Mesodermal cell (in vitro differentiated cells): ENCODE measurements at regions not wholly inside any gene's neighbourhood (a gene's known extent, or its start where the extent isn't known, plus 50 kb on each side); places are given as distances from the start of the nearest gene placed in this dataset.

ENCODE experiments used
- H3K27ac ChIP-seq: 2 replicates; pipeline ENCODE4 v1.7.0; 2013; ENCODE audit warnings: mild to moderate bottlenecking, low read depth, low read length, moderate library complexity; ENCODE audit not compliant: severe bottlenecking
- H3K36me3 ChIP-seq: 2 replicates; pipeline ENCODE4 v1.7.1; 2013; ENCODE audit warnings: mild to moderate bottlenecking, low read length, moderate library complexity; ENCODE audit not compliant: control insufficient read depth, insufficient read depth
- H3K4me1 ChIP-seq: one replicate; pipeline ENCODE4 v1.7.1; 2013; ENCODE audit warnings: mild to moderate bottlenecking, low read length; ENCODE audit not compliant: insufficient read depth, control insufficient read depth, poor library complexity, severe bottlenecking
- H3K4me3 ChIP-seq: 2 replicates; pipeline ENCODE4 v1.7.0; 2013; ENCODE audit warnings: low read length, control low read depth, mild to moderate bottlenecking; ENCODE audit not compliant: insufficient read depth, poor library complexity, severe bottlenecking; ENCODE audit errors: extremely low read depth
- H3K9me3 ChIP-seq: 2 replicates; pipeline ENCODE4 v1.7.1; 2013; ENCODE audit warnings: mild to moderate bottlenecking, low read length, moderate library complexity; ENCODE audit not compliant: control insufficient read depth
- WGBS, 2 experiments: methylation state at CpG; one replicate each; pipeline ENCODE4 v1.1.5; 2013; ENCODE audit warnings: missing lambda C conversion rate in 2 of 2; ENCODE audit not compliant: insufficient coverage in 2 of 2; 5-methylcytosine and 5-hydroxymethylcytosine counted together

DNA sequence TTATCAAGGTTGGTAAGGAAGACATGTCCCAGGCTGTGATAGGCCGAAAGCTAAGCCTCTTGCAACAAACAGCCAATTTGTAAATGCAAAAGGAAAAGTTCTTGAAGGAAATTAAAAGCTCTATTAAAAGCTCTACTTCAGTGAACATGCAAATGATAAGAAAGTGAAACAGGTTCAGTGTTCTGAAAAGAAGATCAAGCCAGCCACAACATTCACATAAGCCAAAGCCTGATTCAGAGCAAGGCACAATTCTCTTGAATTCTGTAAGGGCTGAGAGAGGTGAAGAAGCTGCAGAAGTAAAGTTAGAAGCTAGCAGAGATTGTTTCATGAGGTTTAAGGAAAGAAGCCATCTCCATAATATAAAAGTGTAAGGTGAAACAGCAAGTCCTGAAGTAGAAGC lies 1259.5 kb upstream of the PIK3C3 start:
- Histone ChIP-seq H3K27ac (no peak overlapping the region), H3K4me3 (no peak overlapping the region), H3K9me3 (peaks cover 16% of the 10 kb centered on the region), H3K36me3 (no peaks in the 10 kb centered on the region), H3K4me1 (no peaks in the 10 kb centered on the region)
- no CpG with 5 or more reads among the region's 1 CpG for WGBS, 2 experiments

DNA sequence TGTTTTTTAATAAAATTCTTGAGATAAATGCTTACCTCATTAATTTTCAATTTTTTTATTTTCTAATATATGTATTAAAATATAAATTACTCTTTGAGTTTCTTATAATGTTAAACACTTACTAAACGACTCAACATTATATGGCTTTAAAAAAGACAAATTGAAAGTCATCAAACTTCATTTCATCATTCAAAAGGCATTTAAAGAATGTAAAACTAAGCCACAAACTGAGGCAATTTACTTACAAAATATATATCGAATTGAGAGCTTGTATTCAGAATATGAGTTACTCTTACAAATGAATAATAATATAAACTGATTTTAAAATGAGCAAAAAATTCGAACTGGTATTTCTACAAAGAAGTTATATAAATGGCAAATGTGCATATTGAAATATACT lies 1262.2 kb upstream of the PIK3C3 start:
- Histone ChIP-seq H3K4me1 (no peaks in the 10 kb centered on the region), H3K4me3 (no peak overlapping the region), H3K36me3 (no peaks in the 10 kb centered on the region), H3K27ac (no peak overlapping the region), H3K9me3 (peaks cover 3% of the 10 kb centered on the region)
- WGBS, 2 experiments = 80% methylated on average over 1 of the region's 3 CpGs; no CpG with 5 or more reads in 1 of the 2 experiments

DNA sequence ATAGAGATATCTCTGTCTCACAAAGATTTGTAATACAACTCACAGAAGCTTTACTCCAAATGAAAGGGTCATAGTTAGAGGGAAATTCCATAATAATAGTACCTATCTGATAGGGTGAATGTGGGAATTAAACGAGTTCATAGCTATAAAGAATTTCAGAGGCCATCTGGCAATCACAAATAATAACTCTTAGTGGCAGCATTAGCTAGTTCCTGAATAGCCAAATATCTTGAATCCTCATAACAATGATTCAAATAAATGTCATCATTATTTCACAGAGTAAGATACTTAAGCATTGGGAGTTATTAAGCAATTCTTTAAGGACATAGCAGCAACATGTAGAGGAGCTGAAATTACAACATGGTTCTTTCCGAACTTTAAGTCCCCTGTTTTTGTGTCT lies 1265.0 kb upstream of the PIK3C3 start:
- Histone ChIP-seq H3K27ac (no peak overlapping the region), H3K36me3 (no peaks in the 10 kb centered on the region), H3K9me3 (no peaks in the 10 kb centered on the region), H3K4me3 (no peak overlapping the region), H3K4me1 (no peaks in the 10 kb centered on the region)
- WGBS, 2 experiments = 80% methylated on average over 1 of the region's 2 CpGs; no CpG with 5 or more reads in 1 of the 2 experiments

DNA sequence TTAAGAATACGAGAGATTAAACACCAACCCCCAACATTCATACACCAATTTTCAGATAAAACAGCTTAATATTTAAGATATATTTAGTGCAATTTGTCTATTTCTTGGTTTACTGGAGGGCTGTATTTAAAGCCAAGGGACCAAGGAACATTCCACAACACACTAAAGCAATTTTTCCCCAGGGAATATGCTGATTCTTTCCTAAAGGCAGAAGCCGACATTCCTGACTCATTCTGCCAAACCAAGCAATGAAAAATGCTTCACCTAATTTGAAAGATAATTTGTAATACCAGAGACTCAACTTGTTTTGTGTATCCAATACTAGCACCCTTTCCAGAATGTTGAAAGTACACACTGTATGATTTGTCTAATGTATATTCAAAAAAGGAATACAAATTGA lies 1267.6 kb upstream of the PIK3C3 start:
- no peak overlapping the region for H3K27ac ChIP-seq
- H3K4me3 ChIP-seq = no peak overlapping the region
- H3K4me1 ChIP-seq = no peaks in the 10 kb centered on the region
- no CpG with 5 or more reads among the region's 2 CpGs for WGBS, 2 experiments
- no peaks in the 10 kb centered on the region for H3K36me3 ChIP-seq
- no peaks in the 10 kb centered on the region for H3K9me3 ChIP-seq

DNA sequence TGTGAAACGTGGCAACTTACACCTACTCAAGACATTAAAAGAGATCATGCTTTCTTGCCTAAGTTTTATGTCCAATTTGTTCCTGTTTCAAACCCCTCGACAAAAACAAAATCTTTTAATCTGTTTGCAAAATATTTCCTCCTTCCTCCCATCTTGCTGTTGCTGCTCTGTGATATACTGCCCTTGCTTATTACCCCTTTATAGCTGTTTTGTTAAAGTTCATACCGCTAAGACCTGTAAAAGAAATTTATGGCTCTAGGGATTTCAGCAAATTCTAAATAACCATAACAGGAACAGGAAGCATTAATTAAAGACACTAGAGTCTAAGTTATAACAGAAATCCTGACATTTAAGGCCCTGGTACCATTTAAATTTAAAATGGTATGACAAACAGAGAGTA lies 1268.2 kb upstream of the PIK3C3 start:
- no peak overlapping the region for H3K27ac ChIP-seq
- no peaks in the 10 kb centered on the region for H3K9me3 ChIP-seq
- WGBS, 2 experiments = 83 to 93% methylated on average over 2 of the region's 3 CpGs
- H3K4me3 ChIP-seq = no peak overlapping the region
- no peaks in the 10 kb centered on the region for H3K4me1 ChIP-seq
- H3K36me3 ChIP-seq = no peaks in the 10 kb centered on the region

DNA sequence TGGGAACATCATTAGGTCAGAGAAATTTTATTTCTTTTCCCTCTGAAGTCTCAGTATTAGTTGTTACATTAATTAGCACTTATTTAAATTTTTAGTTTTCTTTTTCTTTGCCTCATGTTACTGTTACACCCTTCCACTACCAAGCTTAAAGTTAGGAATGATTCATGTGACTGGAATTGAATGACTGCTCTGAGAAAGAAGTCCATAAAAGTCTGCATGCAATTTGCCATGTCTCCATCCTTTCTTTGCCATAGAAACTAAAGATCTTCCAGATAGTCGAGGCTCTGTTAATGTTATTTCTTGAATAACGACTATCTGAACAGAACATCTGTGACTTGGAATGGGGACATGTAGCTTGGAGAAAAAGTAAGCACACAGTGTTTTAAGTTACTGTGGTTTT lies 1269.8 kb upstream of the PIK3C3 start:
- H3K4me3 ChIP-seq = no peak overlapping the region
- no peaks in the 10 kb centered on the region for H3K36me3 ChIP-seq
- H3K4me1 ChIP-seq = no peaks in the 10 kb centered on the region
- no peaks in the 10 kb centered on the region for H3K9me3 ChIP-seq
- no peak overlapping the region for H3K27ac ChIP-seq
- 88 to 100% methylated on average over 1 to 2 of the region's 2 CpGs for WGBS, 2 experiments

DNA sequence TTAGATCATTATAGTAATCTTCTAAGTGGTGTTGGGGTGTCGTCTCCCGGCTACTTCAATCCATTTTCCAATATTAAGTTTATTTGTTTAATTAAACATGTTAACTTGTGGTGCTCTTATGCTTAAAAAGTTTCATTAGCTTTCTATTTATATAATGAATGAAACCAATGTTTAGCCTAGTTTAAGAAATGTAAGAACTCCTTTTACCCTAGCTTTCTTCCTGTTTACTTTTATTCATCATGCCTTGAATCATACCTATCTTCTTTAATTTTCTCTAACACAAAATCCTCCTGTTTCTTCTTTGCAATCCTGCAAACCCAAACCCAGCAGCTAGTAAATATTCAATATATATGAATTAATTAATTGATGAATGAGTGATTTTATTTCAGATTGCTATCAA lies 1276.7 kb upstream of the PIK3C3 start:
- H3K36me3 ChIP-seq = no peaks in the 10 kb centered on the region
- no peaks in the 10 kb centered on the region for H3K4me1 ChIP-seq
- H3K27ac ChIP-seq = no peak overlapping the region
- no CpG with 5 or more reads among the region's 2 CpGs for WGBS, 2 experiments
- H3K9me3 ChIP-seq = no peaks in the 10 kb centered on the region
- no peak overlapping the region for H3K4me3 ChIP-seq

DNA sequence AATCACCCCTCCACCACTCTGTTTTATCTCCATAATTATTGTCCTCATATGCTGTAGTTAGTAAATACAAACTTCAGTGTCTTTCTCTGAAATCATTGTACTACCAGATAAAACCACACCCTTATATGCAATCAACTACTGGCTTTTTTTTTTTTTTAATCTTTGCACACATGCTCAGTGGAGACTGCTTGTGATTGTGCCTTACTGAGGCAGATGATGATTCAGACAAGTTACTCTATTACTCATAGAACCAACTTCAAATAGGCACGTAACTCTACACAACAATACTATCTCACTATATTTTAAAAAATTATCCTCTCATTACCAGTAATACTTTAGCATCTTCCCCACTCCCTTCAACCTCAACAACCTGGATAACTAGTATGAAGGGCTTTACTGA lies 1278.4 kb upstream of the PIK3C3 start:
- Histone ChIP-seq H3K36me3 (no peaks in the 10 kb centered on the region), H3K9me3 (no peaks in the 10 kb centered on the region), H3K4me3 (no peak overlapping the region), H3K27ac (no peak overlapping the region), H3K4me1 (no peaks in the 10 kb centered on the region)
- 33 to 50% methylated on average over 1 of the region's 1 CpG for WGBS, 2 experiments

DNA sequence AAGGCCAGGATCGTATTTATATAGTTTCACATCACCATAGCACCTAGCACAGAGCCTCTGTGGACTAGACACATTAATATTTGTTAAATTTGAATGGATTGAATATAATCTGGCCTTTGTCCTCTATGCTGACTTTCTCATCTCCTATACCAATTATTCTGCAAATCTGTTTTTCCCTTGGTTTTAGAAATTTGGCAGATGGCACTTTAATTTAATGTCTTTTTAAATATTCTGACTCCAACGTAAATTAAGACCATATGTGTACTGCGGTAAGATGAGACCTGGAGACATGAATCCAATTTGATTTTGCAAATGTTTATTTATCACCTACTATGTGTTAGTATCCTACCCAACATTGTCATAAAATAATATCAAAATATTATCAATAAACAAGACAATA lies 1281.9 kb upstream of the PIK3C3 start:
- WGBS, 2 experiments = no CpG with 5 or more reads among the region's 3 CpGs
- Histone ChIP-seq H3K9me3 (no peaks in the 10 kb centered on the region), H3K4me1 (no peaks in the 10 kb centered on the region), H3K27ac (no peak overlapping the region), H3K36me3 (no peaks in the 10 kb centered on the region), H3K4me3 (no peak overlapping the region)

DNA sequence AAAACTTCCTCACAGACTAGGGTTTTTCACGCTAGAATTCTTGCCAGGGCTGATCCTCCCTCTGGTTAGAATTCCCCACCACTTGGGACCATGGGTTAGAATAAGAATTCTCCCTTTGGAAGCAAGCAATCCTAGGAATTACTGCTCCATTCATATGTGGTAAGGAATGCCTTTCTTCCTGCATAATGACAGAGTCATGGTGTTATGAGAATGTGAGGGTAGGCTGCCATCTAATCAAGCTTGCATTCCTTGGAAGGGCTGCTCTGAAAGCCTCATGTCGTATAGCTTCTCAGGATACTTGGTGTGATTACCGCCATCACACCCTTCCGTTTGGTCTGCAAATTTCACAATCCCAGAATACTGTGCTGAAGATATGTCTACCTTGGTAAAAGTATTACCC lies 1282.4 kb upstream of the PIK3C3 start:
- WGBS, 2 experiments = 63% methylated on average over 1 of the region's 4 CpGs; no CpG with 5 or more reads in 1 of the 2 experiments
- no peaks in the 10 kb centered on the region for H3K9me3 ChIP-seq
- H3K27ac ChIP-seq = no peak overlapping the region
- no peak overlapping the region for H3K4me3 ChIP-seq
- no peaks in the 10 kb centered on the region for H3K36me3 ChIP-seq
- no peaks in the 10 kb centered on the region for H3K4me1 ChIP-seq

DNA sequence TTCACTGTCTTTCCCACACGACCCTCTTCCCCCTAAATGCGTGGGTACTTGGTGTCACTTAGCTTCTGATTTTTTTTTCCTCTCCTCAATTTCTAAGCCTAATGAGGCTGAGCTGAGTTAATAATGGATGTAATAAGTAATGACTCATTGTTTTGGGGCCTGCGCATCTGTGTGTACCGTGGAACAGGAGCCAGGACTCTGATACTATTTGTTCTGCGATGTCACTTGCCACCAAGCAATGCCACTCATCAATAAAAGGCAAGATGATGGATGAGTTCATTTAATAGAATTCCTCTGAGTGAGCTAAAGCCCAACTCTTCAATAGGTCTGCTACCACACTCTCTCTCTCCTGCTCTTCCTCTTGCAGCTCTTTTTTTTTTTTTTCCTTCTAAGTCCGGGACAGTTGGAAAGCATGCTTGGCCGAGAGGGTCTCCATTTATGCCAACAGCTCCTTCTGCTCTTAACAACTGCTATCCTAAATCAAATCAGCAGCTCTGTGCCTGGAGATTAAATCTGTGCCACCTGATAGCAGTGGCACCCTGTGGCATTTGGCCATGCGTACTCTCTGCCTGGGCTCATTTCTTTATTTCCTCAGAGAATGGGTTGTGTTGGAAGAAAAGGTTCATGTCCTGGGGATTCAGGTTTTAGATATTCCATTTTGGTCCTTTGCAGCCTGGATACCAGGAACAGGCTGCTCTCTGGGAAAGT lies 1284.2 kb upstream of the PIK3C3 start:
- Histone ChIP-seq H3K27ac (no peak overlapping the region), H3K4me3 (no peak overlapping the region), H3K9me3 (no peaks in the 10 kb centered on the region), H3K36me3 (no peaks in the 10 kb centered on the region), H3K4me1 (no peaks in the 10 kb centered on the region)
- WGBS, 2 experiments = 65 to 72% methylated on average over 3 to 4 of the region's 8 CpGs
